HG03045 (cell line): ENCODE measurements at regions not wholly inside any gene's neighbourhood (a gene's known extent, or its start where the extent isn't known, plus 50 kb on each side); places are given as distances from the start of the nearest gene placed in this dataset.

Experiments used
- ATAC-seq: cut with Tn5 transposase; IDR thresholded peaks from one replicate; pipeline ENCODE4 v1.9.1; 2021; ENCODE audit warnings: mild to moderate bottlenecking, moderate library complexity; ENCODE audit not compliant: unreplicated experiment

- no peak for ATAC-seq
Observed at GRCh38 chr2:191738003-191738402, 60.1 kb downstream of the NABP1 start.

GRCh38 chr2:191738667-191739066 is 60.7 kb downstream of the NABP1 start:
- no peak for ATAC-seq

- no peak for ATAC-seq
Observed at GRCh38 chr2:191739194-191739593, 61.3 kb downstream of the NABP1 start.

GRCh38 chr2:191740016-191740419 is 62.1 kb downstream of the NABP1 start:
- peak; percentile 94 for ATAC-seq

GRCh38 chr2:191740759-191741158 is 62.8 kb downstream of the NABP1 start:
- no peak for ATAC-seq

- ATAC-seq: no peak
Observed at GRCh38 chr2:191746346-191747169, 68.6 kb downstream of the NABP1 start.

- ATAC-seq: no peak
Observed at GRCh38 chr2:191747170-191747530, 69.2 kb downstream of the NABP1 start.

- peak; percentile 16 for ATAC-seq
Observed at GRCh38 chr2:191748059-191748461, 70.1 kb downstream of the NABP1 start.

- peak; percentile 82 for ATAC-seq
Observed at GRCh38 chr2:191748528-191749180, 70.7 kb downstream of the NABP1 start.

- no peak for ATAC-seq
Observed at GRCh38 chr2:191749181-191749540, 71.2 kb downstream of the NABP1 start.

- no peak for ATAC-seq
Observed at GRCh38 chr2:191754103-191754502, 76.2 kb downstream of the NABP1 start.

GRCh38 chr2:191756761-191757160 is 78.8 kb downstream of the NABP1 start:
- ATAC-seq: no peak

- ATAC-seq: no peak
Observed at GRCh38 chr2:191757208-191757607, 79.3 kb downstream of the NABP1 start.

GRCh38 chr2:191758518-191759507 is 80.9 kb downstream of the NABP1 start:
- ATAC-seq: peak; percentile 100

GRCh38 chr2:191759680-191760079 is 81.7 kb downstream of the NABP1 start:
- ATAC-seq: no peak

GRCh38 chr2:191760655-191761262 is 82.8 kb downstream of the NABP1 start:
- no peak for ATAC-seq

GRCh38 chr2:191773136-191773535 is 73.8 kb downstream of the CAVIN2 start:
- ATAC-seq: no peak

- ATAC-seq: no peak
Observed at GRCh38 chr2:191777351-191777750, 69.5 kb downstream of the CAVIN2 start.

- ATAC-seq: no peak
Observed at GRCh38 chr2:191778041-191778440, 68.8 kb downstream of the CAVIN2 start.

- no peak for ATAC-seq
Observed at GRCh38 chr2:191782351-191782750, 64.5 kb downstream of the CAVIN2 start.

- no peak for ATAC-seq
Observed at GRCh38 chr2:191783416-191783815, 63.5 kb downstream of the CAVIN2 start.
